ENCODE measurements at regions not wholly inside any gene's neighbourhood (a gene's known extent, or its start where the extent isn't known, plus 50 kb on each side); places are given as distances from the start of the nearest gene placed in this dataset.
A peak's percentile ranks its signal among the peaks of the same experiment; 100 is the strongest.
"Not testable (repeated sequence)": the region's sequence is repeated elsewhere in the genome, so short reads cannot be mapped to it uniquely, and the experiment has no call there.

DNA sequence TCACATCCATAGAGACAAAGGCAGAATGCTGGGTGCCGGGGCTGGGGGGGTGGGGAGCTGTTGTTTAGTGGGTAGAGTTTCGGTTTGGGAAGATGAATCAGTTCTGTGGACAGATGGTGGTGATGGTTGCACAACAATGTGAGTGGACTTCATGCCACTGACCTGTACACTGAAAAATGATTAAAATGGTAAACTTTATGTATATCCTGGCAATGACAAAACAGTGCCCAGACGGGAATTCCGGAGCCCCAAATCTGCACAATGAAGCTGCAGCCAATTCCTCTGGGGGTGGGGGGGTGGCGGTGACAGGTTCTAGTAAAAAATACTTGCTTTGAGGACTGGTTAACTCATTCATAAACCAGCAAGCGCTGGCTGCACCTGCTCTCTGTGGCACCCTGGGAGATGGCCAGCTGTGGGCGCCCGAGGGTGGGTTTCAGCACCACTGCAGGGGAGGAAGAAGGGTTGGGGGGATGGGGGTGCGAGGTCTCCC lies 81.8 kb upstream of the HPCAL1 start:
- ATAC-seq, result no peak
- peak; percentile 20 for DNase-seq
- intact Hi-C loops (cut with micrococcal nuclease), result no loop called here

DNA sequence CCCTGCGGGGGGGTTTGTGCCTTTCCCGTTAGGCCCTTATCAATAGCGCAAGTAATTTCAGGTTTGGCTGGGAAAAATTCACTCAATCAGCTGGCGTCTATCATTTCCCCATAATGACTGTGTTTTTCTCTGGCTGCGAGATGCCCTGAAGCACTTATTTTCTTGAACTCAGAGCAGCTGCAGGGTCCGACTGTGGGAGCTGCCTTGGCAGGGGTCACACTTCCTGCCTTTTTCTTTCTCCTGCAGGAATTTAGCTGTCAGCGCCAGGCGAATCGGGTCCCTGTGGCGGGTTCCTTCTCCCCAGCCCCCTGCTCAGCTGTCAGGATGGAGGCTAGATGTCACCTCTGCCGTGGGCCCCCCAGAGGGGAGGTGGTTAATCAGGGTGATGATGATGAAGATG lies 81.3 kb upstream of the HPCAL1 start:
- intact Hi-C loops (cut with micrococcal nuclease), result no loop called here
- DNase-seq (peak; percentile 13), ATAC-seq (no peak)

DNA sequence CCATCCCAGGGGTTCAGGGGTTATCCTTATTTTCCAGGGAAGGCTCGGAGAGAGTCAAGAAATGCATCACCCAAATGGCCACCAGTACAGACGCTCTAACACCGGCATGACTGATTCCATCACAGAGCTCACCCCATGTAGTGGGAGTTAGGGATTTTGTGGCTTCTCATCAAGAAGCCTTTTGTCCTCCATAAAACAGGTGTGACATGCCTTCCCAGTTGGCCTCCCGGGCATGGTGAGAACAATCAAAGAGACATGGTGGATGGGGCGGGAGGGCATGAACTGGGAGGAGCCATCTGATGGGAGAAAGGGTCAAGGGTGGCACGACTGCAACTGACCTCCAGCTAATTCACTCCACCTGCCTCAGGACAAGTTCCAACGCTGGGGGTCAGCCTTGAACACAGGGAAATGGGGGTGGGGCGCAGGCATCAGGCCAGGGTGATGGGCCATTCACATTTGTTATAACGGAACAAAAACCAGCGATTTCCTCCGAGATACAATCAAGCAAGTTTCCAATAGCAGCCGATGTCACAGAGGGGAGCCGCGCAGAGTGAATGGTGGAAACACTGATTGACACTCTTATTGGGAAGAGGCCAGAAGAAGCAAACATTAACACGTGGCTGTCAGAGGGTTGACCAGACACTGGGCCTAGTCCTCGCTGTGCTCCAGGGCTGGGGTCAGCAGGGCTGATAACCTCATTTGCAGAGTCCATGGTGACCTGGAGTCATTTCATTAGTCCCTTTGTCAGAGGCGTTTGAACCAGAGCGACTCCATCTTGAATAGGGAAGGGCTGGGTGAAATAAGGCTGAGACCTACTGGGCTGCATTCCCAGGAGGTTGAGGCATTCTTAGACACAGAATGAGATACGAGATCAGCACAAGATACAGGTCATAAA lies 80.5 kb upstream of the HPCAL1 start:
- intact Hi-C loops (cut with micrococcal nuclease), result no loop called here
- DNase-seq (peak; percentile 11), ATAC-seq (no peak)

DNA sequence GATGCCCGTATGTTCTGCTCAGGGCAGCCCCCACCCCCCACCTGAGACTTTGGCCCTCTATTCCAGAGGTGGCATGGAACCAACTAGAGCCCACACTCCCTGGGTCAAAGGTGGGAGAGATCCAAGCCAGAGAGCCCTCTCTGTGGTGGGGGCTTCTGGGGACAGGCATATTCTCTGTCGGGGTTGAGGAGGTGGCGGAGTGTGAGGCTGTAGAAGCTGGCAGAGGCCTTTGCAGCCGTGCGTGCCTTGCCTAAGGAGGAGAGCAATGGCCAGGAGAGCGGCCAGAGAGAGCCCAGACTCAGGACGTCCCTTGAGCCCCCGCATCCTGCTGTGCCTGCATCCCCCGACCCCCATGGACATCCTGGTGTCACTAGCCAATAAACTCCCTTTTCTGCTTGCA lies 79.2 kb upstream of the HPCAL1 start:
- no peak for ATAC-seq
- intact Hi-C loops (cut with micrococcal nuclease), result no loop called here
- peak; percentile 10 for DNase-seq

DNA sequence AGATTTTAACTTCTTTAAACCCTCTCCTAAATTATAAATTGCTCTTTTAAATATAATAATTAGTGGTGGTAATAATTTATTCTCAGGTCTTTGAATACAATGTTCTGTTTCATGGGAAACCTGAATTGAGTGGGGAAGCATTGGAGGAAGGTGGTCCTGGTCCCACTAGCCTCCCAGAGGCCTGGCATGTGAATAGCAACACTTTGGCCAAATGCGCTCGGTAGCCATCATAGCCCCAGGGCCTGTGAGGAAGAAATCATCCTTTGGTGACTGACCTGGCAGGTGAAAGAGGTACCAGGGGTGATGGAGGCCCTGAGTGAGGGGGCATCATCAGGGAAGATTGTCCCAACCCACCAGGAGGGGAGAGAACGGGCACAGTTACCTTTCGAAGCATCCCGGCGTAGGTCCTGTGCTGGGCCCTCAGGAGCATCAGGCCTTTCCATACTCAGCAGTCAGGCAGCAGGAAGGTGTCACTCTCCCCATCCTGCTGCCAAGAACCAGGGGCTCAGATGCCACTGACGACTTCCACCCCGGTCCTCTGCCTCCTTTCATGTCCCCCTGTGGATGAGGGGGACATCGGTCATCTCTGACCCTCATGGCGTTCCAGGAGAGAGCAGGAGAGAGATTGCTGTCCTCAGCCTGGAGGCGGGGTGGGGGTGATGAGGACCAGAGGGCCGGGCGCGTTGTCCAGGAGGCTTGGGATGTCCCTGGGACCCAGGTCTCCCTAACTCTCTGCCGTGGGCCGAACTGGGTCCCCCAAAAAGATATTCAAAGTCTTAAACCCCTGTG lies 78.6 kb upstream of the HPCAL1 start:
- DNase-seq (peak; percentile 14), ATAC-seq (no peak)
- intact Hi-C loops (cut with micrococcal nuclease), result no loop called here

DNA sequence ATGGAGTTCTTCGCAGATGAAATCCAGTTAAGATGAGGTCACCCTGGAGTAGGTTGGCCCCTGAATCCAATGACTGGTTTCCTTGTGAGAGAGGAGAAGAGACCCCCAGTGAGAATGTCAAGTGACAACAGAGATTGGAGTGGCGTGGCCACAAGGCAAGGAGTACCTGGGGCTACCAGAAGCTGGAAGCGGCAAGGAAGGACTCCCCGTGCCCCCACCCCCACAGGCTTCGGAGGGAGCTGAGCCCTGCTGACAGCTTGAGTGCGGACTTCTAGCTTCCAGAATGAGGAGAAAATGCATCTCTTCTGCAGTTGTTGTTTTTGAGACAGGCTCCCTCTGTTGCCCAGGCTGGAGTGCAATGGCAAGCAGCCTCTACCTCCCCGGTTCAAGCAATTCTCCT lies 78.0 kb upstream of the HPCAL1 start:
- ATAC-seq (no peak), DNase-seq (no peak)
- intact Hi-C loops (cut with micrococcal nuclease), result no loop called here

DNA sequence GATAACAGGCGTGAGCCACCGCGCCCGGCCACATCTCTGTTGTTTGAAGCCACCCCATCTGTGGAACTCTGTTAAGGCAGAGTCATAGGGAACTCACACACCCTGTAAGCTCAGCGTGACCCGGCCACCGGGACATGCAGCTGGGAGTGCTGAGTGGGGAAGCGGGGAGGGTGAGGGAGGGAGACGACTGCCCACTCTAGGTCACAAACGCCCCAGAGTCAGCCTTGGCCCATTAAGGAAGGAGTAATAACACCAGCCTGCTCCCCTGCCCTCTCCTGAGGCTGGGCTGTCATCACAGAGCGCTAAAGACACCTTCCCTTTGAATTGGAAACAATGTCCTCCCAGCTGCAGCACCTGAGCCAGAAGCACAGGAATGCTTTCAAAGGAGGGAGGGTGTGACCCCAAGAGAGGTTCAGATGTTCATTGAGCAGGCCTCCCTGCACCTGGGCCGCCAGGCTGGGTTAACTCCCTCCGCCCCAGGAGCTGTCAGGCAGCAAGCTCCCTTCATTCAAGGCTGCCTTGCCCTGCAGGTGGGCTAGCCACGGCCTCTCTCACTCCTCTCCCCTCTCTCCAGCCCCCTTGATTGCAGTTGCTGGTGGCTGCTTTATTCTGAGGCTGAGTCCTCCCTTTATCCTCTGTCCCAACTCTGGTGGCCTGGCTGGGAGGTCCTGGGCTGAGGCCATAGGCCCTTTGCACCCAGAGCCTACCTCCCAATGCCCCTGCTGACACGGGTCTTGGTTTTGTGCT lies 77.2 kb upstream of the HPCAL1 start:
- DNase-seq (peak; percentile 18), ATAC-seq (no peak)
- intact Hi-C loops (cut with micrococcal nuclease), result no loop called here

DNA sequence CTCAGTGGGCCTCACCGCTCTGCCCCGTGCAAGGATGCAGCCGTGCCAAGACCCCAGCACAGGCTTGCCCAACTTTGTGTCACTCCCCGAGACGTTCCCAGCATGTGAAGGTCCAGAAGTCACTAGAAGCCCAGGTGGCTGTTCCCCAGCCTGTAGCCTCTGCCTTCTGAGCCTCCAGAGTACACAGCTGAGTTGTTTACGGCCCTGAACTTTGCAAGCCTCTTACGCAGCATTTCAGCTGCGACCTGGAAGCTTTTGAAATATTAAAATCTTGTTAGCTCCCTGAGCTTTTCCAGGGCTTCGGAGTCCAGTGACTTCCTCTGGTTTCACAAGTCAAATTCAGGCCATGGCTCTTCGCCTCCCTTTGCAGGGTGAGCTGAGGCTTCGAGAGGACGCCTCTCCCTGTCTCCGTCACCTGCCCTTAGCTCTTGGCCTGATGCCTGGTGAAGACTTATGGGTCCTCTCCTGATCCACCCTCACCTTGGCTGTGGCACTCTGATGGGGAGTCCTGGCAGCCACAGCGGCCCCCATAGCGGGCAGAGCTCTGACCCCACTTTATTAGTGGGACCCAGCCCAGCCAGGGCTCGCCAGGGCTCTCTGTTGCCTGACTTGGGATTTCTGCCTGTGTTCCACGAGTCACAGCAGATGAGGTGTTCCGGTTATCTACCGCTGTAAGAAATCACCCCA lies 76.5 kb upstream of the HPCAL1 start:
- DNase-seq (peak; percentile 9), ATAC-seq (no peak)
- intact Hi-C loops (cut with micrococcal nuclease), result no loop called here

DNA sequence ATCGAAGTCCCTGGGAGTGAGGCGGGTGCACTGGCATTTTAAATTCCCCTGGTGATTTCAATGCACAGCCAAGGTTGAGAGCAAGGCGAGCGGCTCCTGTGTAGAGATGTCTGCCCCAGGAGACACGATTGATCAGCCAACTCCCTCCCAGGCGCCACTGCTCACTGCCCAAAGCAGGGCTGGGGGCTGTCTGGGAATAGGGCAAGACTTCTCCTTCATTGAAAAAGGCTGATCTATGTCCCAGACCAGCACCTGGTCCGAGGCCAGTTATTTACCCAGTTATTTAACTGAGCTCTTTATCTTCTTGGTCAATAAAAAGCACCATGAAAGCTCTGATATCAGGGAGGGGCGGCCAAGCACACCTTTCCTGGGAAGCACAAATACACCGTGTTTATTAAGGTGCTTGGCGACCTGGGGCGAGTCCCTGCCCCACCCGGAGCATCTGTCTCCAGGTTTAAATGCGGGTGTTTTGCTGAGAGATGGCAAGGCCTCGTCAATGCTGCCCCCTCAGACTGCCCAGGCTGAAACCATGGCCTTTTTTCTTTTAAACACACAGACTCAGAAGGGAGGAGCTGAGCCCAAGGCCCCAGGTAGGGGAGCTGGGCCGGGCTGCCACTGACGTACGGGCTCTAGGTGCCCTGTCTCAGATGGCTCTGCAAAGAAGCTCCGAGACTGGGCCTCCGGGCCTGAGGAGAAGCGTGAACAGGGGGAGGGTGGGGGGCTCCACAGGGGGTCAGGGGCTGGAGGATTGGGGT lies 73.9 kb upstream of the HPCAL1 start:
- intact Hi-C loops (cut with micrococcal nuclease), result no loop called here
- peak; percentile 18 for DNase-seq
- ATAC-seq, result no peak

DNA sequence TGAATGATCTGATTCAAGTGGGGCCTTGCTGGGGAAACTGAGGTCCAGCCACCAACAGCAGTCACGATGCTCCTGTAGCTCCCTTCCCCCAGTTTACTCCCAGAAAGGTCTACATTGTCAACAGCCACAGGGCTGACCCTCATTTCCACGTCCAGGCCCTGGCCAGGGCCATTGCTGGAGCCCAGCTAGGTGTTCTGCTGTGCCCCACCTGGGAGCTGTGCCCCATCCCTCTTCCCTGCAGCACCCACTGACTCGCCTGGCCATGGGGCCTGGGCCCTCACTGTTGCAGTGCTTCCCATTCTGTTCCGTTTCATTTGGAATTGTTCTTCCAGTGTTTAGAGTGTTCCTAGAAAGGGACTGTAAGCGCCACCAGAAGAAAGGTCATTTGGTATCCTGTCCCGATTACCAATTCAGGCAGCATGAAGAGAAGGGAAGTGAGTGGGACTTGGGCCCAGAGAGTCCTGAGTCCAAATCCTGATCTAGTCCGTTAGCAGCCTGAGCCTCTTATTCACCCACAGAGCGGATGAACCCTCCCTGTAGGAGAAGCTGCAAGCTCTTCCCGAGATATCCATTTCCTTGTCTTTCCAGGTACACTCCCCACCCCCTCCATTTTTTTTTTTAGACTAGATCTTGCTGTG lies 73.1 kb upstream of the HPCAL1 start:
- peak; percentile 32 for ATAC-seq
- intact Hi-C loops (cut with micrococcal nuclease), result no loop called here
- peak; percentile 14 for DNase-seq

DNA sequence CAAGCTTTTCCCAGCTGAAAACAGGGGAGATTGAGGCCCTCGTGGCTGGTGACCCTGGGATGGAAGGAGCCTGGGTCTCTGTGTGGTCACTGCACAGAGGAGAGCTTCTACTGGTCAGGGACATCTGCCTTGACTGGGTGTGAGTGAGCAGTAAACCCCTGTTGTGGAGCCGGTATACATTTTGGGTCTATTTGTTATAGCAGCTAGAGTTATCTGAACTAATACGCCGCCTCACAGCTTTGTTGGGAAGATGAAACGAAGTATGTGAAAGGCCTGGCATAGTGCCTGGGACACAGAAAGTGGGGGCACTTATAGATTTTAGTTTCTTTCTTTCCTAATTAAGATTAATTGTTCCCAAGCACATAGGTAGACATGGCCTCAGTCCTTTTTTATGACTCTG lies 72.2 kb upstream of the HPCAL1 start:
- DNase-seq (no peak), ATAC-seq (no peak)
- intact Hi-C loops (cut with micrococcal nuclease), result no loop called here

DNA sequence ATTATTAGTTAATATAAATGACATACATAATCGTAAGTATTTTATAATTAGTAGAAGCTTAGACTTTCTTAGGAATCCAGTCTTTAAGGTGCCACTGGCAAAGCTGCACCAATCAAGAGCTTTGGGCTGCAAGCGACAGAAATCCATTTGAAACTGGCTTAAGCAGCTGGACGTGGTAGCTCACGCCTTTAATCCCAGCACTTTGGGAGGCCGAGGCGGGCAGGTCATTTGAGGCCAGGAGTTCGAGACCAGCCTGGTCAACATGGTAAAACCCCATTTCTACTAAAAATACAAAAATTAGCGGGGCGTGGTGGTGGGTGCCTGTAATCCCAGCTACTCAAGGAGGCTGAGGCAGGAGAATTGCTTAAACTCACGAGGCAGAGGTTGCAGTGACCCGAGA lies 71.8 kb upstream of the HPCAL1 start:
- ATAC-seq; DNase-seq; intact Hi-C loops (cut with micrococcal nuclease): not testable (repeated sequence)

DNA sequence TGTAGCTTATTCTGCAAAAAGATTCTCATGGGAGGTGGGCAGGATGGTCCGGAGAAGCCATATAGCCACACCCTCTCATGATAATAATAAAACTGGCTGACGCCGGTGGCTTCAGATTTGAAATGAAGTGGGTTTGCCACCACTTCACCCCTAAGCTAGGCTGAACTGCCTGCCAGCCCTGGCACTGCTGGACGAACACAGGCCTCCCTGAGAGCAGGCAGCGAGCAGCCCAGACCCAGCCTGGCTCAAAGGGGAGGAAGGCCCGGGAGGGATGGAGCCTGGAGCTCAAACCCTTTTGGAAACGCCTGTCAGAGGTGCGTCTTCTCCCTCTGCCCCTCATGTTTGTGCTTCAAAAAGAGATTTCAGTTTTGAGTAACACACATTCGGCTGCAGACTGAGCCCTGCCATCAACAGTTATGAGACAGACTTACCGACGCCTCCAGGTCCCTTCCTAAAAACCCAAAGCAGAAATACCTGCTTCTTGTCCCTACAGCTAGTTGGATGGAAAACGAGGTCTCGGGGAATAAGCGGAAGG lies 71.1 kb upstream of the HPCAL1 start:
- peak; percentile 14 for DNase-seq
- intact Hi-C loops (cut with micrococcal nuclease), result no loop called here
- ATAC-seq, result no peak

DNA sequence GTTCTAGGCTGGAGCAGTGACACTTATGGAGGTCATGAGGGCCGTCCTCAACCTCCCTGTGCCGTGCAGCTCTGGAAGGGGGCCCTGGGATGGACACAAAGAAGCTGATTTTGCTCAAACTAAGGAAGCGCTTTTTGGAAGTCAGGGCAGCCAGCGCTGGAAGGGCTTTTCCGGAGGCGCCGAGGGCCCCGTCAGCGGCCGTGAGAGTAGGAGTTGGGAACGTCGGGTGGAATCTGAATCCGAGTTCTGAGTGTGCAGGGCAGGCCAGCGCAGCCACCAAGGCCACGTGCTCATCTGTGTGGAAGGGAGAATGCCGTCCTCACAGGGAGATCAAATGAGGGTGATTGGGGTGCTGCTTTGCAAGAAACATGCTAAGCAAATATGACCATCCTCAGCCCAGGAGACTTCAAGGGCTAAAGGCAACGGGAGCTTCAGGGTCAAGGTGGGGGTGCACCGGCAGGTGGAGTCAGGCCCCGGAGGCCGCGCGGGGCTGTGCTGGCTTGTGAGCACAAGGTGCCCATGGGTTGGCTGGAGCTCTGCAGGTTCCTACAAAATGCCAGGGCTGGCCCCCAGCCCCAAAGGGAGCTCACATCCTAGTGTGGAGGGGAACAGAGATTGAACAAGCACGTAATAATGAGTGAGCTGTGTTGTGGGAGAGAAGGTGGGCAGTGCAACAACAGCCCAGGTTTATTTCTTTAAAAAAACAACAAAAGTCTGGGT lies 70.4 kb upstream of the HPCAL1 start:
- DNase-seq (peak; percentile 10), ATAC-seq (no peak)
- intact Hi-C loops (cut with micrococcal nuclease), result no loop called here

DNA sequence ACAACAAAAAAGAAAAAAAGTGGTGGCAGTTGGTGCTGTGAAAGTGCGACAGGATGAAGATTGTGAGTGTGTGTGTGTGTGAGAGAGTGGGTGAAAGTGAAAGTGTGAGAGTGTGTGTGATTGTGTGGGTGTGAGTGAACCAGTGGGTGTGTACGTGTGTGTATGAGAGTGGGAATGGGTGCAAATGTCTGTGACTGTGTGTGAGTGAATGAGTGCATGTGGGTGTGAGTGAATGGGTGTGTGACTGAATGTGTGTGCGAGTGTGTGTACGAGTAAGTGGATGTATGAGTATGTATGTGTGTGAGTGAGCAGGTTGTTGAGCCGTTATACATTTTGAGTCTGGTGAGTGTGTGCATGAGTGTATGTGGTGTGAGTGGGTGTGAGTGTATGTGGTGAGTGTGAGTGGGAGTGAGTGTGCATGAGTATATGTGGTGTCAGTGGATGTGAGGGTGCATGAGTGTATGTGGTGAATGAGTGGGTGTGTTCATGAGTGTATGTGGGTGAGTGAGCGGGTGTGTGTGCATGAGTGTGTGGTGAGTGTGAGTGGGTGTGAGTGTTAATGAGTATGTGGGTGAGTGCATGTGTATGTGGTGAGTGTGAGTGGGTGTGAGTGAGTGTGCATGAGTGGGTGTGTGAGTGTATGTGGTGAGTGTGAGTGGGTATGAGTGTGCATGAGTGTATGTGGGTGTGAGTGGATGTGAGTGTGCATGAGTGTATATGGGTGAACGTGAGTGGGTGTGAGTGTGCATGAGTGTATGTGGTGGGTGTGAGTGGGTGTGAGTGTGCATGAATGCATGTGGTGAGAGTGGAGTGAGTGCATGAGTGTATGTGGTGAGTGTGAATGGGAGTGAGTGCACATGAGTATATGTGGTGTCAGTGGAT lies 69.3 kb upstream of the HPCAL1 start:
- intact Hi-C loops (cut with micrococcal nuclease), result no loop called here
- ATAC-seq (no peak), DNase-seq (no peak)

DNA sequence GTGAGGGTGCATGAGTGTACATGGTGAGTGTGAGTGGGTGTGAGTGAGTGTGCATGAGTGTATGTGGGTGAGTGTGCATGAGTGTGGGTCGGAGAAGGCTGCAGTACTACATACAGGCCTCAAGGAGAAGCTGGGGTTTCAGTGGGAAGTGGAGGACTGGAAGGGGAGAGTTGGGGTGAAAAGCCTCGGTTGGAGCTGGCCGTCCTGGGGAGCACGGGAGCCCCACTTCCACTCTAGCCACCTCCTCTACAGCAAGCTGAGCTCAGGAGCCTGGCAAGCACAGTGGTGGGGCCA lies 68.7 kb upstream of the HPCAL1 start:
- intact Hi-C loops (cut with micrococcal nuclease), result no loop called here
- ATAC-seq, result no peak
- DNase-seq, result no peak
